NCI-H1092 treated with DMSO at 0.1 percent for 48 hours (cell line): ENCODE measurements at regions not wholly inside any gene's neighbourhood (a gene's known extent, or its start where the extent isn't known, plus 50 kb on each side); places are given as distances from the start of the nearest gene placed in this dataset.
A peak's percentile ranks its signal among the peaks of the same experiment; 100 is the strongest.
"Not testable (repeated sequence)": the region's sequence is repeated elsewhere in the genome, so short reads cannot be mapped to it uniquely, and the experiment has no call there.

Experiments used
- DNase-seq: peaks from one replicate; lab custom pipeline; 2025; lab: John Stamatoyannopoulos, UW

DNA sequence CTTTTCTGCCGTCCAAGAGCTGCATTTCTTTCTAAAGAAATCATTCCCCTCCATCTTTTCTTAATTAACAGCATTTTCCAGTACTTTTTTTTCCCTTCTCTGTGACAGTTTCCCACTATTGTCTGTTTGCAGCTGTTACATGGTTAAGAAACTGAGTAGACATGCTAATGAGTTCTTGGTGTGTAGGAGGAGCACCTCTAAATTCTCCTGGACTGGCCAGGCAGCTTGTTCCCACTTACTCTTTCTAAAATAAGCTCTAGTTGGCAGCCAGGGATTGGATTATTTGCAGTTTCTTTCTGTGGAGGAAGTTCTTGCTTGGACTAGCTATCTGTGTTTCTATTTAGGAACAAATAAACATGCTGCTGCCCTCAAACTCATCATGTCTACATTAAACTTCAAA is 235.1 kb upstream of the GAP43 start:
- DNase-seq: no peak

DNA sequence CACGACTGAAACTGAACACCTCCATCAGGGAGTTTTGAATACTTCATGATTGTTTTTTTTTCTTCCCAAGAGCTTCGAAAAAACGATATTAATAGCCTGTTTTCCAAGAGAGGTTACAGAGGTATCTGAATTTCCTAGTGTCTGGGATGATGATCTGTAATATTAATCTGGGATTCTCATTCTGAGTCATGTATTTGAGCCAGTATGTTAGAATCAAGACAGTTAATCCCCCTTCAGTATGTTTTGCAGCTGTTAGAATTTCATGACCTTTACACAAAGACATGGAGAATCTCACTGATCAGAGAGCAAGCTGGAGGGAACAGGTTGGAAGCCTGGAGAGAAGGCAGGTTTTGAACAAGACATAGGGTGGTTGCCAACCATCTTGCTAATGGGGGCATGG is 234.5 kb upstream of the GAP43 start:
- DNase-seq: no peak

DNA sequence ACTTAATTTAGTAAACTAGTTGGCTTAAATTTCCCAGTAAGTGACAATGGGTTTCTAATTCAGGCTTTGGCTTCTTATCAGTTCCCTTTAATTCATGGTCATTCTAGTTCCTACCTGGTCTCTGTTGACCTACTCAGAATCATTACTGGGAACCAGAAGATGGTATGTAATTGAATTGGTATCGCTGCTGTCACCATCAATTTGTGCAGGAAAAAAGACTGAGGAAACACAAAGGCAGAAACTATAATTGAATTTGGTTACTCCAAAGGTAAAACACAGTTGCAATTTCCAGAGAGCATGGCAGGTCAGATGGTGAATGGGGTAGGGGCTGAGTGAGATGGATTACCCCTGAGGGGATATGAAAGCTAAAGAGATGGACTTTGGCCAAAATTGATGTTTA is 226.5 kb upstream of the GAP43 start:
- DNase-seq: no peak

DNA sequence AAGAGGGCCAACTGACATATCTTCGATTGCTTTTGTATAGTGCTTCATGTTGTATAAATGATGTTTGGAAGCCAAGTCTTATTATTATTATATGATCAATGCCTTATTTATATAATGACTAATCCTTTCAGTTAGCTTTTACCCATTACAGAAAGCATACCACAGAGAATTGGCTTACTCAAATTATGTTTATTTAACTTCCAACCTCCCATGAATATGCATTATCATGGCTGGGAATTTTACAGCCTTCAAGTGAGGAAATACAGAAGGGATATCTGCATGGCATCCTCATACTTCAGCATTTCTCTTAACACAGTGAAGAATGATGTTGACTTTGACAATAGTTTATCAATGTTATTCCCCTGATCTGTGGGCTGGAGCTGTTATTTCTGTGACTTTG is 225.9 kb upstream of the GAP43 start:
- DNase-seq: no peak

DNA sequence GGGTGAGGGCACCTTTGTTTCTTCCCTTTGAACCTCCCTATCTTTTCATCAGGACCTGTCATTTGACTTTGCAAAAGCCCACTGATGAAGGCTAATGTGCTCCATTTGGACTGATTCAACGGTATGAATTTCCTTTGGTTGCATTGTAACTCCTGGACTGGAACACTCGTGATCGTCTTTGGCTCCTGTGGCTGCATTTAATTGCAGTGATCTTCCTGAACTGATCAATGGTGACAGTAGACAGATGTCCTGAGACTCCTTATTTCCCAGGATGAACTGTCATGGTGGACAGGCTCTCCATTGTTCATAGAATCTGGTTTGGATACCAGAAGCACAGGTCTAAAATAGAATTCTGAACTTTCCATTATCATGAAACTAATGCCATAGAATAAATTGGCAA is 224.8 kb upstream of the GAP43 start:
- no peak for DNase-seq

DNA sequence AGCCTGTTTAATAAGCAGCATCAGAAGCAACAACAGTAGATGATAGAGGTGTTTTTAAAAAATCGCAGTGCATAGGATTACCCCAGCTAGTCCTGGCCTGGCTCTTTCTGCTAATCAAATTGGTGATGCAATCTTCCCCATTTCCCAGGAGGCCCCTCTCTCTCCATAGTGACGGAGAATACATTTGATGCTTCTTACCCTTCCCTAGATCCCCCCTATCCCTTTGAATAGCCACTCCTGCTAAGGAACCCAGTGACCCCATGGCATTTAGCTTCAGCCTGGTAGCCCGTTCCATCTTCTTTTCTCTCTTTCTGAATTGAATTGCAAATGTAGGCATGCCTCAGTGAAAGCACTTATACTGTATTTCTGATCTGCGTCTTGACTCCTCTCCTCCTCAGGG is 223.6 kb upstream of the GAP43 start:
- DNase-seq: no peak

DNA sequence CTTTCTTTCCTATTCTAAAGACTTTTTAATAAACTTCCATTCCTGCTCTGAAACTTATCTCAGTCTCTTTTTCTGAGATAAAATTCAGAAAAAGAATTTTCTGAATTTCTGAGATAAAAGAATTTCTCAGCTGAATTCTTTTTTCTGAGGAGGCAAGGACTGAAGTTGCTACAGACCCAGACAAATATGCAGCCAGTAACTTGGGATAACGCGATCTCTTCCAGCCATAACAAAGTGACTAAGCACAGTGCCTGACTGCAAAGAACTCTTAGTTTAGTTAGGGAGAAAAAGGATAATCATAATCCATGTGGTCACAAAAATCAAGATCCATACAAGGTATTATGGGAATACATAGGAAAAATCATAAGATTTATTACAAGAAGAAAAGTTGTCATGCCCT is 222.0 kb upstream of the GAP43 start:
- DNase-seq: no peak

DNA sequence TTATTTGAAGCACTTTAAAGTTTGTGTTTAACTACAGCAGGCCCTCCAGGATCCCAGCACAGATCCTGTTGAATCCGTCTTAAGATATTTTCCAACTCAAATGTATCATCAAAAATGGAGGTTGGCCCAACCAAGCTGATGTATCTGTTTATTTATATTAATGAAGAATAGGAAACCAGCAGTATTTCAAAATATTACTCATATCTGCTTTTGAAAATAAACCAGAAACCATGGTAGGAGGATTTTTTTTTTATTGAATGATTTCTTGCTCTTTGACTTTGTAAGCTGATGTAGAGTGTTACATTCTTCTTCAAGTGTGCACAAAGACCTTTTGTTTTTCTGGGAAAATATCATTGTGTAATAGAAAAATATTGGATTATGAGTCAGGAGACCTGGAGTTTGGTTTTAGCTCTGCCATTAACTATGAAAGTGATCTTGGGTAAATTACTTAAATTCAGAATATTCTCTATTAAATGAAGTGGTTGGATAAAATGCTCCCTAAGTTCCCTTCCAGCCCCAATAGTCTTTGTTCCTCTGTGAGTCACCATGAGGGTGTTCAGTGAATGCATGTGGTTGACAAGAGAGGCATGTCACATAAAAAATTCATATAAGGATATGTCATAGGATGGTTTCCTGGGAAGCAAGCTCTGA is 221.3 kb upstream of the GAP43 start:
- DNase-seq: no peak

DNA sequence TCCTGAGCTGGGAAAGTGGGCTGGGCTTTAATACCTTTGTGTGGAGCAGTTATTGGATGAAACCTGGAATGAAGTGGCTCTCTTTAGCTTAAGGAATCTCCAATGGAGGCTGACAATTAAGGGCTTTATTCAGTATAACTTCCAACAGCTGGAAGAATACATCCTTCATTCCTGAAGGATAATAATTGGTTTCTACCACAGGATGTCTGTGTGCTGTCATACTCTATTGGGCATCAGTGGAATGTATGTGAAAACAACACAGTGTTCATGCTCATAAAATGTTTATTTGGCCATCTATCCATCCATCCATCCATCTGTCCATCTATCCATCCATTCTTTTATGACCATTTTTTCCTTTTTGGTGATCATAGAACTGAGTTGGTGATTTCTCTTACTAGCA is 220.7 kb upstream of the GAP43 start:
- no peak for DNase-seq

DNA sequence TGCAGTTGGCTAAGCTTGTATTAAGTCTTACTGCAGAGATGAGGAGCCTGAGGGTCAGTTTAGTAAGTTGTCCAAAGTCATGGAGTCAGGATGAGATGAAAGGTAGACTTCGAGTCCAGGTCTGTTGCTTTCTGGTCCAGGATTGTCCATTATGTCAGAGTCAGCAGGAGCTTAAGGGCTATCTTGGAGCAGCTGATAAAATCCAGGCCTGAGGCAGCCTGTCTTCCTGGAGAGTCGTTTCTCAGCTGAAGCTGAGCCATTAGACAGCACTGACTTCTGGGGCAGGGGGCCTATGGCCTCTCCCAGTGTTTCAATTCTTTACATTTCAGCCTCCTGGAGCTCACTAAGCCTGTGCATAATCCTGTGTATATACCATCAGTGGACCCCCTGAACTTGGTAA is 219.5 kb upstream of the GAP43 start:
- DNase-seq: no peak

DNA sequence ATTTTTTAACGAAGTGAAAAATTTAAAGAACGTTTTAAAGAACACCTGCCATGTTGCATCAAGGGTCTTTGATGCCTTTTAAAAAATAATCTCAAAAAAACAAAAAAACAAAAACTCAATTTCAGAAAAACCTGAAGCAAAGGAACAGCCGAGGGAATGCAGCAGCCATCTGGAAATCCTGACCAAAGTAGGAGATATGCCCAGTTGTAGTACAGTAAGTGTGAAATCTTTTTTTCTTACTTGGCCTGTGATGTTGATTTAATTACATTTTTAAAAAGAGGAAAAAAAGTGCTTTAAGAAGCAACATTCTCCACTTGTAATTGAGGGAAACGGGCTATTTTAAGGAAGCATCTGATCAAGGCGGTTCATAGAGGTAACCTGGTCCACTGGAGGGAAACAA is 213.7 kb upstream of the GAP43 start:
- no peak for DNase-seq

DNA sequence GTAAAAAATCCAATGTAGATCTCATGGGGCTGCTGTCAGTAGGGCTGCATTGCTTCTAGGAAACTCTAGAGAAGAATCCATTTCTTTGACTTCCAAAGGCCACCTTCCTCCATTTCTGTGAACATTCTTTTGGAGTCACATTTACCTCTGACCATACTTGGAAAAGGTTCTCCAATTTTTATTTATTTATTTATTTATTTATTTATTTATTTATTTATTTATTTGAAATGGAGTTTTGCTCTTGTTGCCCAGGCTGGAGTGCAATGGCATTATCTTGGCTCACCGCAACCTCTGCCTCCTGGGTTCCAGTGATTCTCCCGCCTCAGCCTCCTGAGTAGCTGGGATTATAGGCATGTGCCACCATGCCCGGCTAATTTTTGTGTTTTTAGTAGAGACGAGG is 208.7 kb upstream of the GAP43 start:
- not testable (repeated sequence) for DNase-seq

DNA sequence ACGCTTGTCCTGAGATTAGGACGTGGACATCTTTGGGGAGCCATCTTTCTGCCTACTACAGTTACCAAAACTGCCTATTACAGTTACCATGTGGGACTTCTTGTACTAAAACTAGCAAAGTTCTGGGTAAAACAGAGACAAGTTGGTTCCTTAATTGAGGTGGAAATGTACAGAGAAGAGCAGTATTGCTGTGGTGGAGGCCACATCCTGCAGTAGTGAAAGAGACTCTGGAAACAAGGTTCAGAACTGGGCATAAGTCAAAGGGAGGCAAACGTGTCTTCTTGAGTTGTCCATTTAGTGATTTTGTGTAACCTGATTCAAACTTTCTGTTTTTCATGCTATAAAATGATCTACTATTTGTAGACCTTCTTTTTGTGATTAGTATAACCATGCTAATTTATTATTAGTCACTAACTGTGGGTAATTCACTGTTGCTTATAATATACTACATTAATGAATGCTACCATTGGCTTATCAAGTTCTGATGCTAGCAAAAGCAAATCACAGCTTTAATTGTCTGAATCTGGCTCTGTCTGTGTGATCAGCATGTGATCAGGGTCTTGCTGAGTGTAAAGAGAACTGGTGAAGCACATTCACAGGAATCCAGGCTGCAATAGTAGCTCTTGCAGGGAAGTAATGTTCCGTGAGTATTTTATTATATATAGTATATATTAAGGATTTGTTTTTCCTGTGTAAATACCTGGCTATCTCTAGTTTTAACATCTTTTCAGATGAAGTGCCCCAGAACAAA is 207.9 kb upstream of the GAP43 start:
- DNase-seq: no peak

DNA sequence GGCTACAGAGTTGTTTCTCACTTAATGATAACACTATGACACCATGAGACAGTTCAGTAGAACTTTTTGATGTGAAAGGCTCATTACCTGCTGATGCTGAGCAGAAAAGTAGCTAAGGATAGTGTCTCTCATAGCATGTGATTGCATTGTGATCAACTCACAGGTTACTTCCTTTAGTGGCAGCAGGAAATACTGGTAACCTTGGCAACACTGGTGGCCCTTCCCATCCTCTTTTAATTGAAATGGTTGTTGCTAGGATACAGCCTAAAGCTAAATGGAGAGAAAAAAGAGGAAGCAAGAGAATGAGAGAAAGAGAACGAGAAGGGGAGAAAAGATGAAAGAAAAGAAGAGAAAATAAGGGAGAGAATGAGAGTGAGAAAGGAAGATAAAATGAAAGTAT is 204.7 kb upstream of the GAP43 start:
- DNase-seq: peak; percentile 3

DNA sequence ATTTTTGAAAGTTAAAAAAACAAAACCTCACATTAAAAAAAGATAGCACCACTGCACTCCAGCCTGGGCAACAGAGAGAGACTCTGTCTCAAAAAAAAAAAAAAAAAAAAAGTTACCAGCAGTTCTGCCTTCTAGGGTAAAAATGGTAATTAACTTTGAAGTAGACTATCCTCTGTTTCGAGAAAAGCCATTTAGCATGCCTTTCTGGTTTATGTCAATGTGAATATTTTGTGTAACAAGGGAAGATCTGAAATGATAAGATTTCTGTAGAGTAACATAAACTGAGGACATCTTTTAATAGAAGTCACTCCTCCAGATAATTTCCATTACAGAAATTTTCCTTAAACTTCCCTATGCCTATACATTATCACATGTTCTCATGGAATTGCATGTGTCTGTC is 203.2 kb upstream of the GAP43 start:
- DNase-seq: no peak

DNA sequence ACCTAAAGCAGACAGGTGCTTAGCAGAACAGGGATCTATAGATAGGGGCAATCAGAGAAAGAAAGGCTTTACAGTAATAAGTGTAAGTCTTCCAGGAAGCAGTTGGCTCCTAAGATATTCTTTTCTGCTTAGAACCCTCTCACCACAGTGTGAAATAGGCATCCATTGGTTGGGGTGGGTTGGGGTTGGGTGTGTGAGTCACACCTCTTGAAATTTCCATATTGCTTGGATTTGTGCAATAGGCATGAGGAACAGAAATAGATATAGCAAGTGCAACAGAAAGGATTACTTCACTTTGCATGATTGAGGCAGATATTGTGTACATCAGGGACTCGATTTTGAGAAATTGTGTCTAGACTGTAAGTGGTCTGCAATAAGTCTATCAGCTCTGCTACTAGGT is 200.1 kb upstream of the GAP43 start:
- no peak for DNase-seq

DNA sequence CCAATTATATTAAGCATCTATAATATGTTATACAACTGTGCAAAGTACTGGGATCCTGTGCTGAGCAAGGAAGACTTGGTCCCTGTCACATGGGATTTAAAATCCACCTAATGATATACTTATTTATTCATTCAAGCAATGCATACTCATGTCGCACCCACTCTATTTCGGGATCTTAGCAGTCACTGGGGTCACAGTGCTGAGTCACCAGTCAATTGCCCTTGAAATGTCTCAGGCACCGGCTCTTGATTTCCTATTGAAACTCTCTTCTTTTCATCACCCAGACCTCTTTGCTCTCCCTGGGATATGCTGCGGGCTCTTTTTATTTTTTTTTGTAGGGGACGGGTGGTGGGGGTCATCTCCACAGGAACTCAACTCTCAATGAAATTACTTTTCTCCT is 194.5 kb upstream of the GAP43 start:
- DNase-seq: no peak

DNA sequence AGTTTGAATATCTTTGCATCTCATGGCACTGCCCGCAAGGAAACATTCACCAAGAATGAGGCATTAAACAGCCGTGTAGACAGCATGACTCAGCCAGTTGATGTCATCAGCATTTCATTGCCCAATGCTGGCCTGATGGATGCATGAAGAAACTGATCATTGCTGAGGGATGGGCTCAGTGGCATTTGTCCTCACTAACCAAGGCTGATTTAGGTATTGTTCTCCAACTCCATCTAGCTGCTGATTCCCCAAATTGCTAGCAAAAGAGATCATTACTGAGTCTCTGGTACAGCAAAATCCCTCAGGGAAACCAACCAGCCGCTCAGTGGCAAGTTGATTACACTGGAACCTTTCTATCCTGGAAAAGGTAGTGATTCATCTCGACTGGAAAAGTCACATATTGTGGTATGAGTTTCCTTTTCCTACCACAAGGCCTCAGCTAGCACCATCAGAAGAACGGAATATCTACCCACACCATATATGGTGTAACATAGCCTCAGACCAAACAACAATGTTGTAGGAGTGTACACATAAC is 186.5 kb upstream of the GAP43 start:
- DNase-seq: no peak

DNA sequence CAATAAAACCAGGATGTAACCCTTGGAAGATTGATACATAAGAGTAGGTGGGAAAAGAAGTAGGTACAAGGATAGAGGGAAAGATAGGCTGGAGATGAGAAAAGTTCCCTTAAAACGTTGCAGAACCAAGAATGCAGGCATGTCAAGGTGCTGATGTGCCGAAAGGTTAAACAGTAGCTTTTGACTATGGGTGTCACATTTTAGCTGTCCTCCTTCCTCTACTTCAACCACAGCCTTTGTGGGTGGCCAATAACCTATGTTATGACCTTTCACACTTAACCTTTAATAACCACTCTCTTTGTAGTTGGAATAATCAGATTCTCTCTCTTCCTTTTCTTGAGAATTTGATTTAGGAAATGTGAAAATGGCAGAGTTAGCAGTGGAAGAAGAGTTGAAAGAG is 184.5 kb upstream of the GAP43 start:
- DNase-seq: no peak

DNA sequence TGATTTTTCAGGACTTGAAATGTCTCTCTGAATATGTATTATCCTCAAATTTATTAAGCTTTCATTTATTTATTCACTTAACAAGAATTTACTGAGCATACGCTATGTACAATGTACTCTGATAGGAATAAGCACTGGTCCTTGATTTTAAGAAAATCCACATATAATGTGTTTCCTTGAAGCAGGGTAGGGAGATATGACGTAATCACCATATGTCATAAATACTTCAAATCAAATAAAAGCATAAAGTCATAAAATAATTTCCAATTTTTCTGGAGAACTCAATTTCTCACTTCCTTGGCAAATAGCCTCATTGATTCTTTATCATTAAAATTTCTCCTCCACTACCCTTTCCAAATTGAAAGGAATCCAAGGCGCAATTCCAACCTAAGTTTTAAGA is 177.8 kb upstream of the GAP43 start:
- DNase-seq: no peak

DNA sequence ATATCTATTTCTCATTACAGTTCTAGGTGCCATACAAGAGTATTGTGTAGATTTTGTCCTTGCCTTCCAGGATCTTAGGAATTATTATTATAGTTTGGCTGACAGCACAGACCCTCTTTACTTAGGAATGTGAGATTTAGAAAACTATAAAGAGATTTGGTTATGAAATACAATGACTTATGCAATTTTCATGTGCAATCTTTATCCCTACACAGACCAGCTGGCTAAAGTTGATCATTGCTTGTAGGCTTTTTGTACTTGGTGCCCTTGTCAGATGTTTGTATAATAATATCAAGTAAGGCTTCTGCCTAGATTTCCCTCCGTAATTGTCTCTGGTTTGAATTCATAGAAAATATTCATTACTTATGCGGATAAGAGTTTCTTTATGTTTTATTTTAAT is 174.5 kb upstream of the GAP43 start:
- no peak for DNase-seq

DNA sequence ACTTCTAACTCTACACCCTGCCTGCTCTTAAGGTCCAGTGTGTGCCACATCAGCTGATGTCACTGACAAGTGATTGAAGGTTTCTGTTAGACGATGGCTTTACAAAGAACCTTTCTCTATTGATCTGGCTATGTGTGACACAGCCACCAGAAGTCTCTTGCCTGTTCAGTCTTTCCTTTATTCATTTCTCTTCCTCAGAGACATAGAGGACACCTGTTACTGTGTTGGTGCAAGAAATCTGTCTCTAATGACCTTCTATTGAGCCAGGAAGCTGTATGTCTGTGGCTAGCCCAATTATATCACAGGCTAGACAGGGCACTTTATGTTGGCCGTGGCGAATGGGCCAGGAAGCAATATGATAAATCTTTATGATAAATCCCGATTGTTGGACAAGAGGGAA is 173.3 kb upstream of the GAP43 start:
- no peak for DNase-seq

DNA sequence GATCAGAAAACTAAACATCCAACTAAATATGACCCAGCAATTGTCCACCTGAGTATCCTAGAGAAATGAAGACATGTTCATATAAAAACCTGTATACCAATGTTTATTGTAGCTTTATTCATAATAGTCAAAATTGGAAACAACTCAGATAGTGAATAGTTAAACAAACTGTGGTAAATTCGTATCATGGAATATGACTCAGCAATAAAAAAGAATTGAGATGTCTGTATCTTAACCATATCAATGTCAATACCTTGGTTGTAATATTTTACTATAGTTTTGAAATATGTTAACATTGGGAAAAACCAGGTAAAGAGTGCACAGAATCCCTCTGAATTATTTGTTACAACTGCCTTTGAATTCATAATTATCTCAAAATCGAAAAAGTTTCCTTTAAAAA is 159.3 kb upstream of the GAP43 start:
- no peak for DNase-seq

DNA sequence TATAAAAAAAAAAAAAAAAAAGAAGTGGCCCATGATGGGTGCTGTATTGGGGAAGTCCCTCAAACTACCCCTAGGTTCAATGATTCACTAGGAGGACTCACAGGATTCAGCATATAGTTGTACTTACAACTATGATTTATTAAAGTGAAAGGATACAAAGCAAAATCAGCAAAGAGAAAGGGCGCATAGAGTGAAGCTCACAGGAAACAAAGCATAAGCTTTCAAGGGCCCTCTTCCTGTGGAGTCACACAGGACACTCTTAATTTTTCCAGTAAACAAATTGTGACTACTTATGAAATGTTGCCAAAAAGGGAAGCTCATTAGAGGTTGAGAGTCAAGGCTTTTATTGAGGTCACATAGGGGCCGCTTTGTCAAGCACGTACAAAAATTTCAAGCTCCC is 153.7 kb upstream of the GAP43 start:
- DNase-seq: peak; percentile 72
